GM21528 (cell line): ENCODE measurements at regions not wholly inside any gene's neighbourhood (a gene's known extent, or its start where the extent isn't known, plus 50 kb on each side); places are given as distances from the start of the nearest gene placed in this dataset.

Source experiments
- ATAC-seq: cut with Tn5 transposase; IDR thresholded peaks from one replicate; pipeline ENCODE4 v1.9.1; 2021; ENCODE audit warnings: mild to moderate bottlenecking, moderate library complexity; ENCODE audit not compliant: unreplicated experiment, low FRiP score

DNA sequence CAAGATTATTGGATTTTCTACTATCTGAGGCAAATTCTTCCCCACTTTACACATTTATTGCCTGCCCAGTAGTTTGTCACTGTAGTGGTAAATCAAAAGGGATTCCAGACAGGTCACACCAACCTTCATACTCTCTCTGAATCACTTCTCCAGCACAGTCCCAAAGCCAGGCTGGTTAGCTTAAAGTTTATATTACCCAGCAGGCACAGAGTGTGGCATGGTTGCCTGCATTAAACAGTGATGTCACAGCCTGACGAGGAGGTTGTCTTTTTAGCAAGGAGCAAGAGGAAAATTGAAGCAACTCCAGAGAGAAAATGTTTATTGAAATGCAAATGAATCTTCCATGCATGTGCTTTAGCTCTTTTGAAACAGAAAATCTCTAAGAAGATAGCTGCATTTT, 375.5 kb upstream of the CELF2 start:
- ATAC-seq, result no peak

GRCh38 chr10:10642751-10643150, 374.9 kb upstream of the CELF2 start:
- no peak for ATAC-seq

GRCh38 chr10:10644008-10644646, 373.5 kb upstream of the CELF2 start:
- no peak for ATAC-seq

- no peak for ATAC-seq
Measured at GRCh38 chr10:10644676-10645385, 372.8 kb upstream of the CELF2 start.

GRCh38 chr10:10647331-10647730, 370.3 kb upstream of the CELF2 start:
- no peak for ATAC-seq

DNA sequence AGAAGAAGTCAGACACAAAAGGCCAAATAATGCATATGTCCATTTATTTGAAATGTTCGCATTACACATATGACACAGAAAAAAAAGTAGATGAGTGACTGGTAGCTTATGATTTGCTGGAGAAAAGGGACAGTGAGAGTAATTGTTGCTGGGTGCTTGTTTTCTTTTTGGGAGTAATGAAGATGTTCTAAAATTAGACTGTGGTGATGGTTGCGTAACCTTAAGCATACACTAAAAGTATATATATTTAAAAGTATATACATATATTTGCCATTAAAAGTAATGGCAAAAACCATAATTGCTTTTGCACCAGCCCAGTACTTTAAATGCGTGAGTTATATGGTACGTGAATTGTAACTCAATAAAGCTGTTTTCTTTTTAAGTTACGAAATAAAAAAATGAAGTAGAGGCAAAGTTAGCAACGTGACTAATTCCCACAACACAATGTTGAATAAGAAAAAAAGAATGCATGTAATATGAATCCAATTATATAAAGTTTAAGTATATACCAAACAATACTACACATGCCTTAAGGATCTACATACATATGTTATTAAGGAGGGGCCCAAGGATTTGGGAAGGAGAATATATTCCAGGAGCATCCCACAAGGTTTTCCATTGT, 360.4 kb upstream of the CELF2 start:
- no peak for ATAC-seq

DNA sequence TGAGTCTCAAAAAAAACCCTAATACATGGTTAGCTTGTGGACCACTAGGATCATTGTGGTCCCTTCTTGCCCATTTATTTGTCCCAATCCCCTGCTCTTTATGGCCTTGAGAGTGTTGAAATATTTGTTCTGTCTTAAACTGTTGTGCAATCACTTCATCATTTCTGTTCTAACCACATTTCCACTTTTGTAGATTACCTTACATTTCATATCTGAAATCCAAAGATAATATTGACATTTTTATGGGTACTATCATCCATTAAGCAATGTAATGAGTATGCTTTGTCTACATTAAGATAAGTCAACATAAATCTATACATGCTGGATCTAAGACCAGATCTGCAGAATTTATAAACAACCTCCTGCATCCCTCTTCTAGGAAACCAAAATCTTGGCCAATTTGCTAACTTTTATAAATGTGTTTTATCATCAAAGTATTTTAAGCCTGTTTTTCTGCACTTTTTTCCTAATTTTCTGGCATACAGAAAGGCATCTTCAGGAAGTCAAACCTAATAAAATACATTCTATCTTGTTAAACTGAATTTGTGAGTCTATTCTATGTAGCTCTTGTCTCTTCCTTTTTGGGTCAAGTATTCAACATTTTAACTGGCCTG, 359.4 kb upstream of the CELF2 start:
- ATAC-seq, result no peak

DNA sequence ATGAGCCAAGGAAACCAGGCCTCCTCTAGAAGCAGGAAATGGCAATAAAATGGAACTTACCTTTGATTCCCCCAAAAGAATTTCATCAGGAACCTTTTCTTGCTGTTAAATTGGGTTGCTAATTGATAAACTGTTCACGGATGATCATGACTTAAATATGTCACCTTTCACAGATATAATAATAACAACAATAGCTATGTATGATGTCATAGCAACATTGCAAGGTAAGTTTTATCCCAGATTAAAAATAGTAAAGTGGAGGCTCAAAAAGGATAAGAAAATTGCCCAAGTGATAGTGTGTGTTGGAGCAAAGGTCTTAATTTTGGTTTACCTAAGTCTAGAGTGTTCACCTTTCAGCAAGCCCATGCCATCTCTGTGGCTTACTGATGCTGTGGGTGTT, 357.6 kb upstream of the CELF2 start:
- no peak for ATAC-seq

GRCh38 chr10:10661176-10661575, 356.5 kb upstream of the CELF2 start:
- no peak for ATAC-seq

DNA sequence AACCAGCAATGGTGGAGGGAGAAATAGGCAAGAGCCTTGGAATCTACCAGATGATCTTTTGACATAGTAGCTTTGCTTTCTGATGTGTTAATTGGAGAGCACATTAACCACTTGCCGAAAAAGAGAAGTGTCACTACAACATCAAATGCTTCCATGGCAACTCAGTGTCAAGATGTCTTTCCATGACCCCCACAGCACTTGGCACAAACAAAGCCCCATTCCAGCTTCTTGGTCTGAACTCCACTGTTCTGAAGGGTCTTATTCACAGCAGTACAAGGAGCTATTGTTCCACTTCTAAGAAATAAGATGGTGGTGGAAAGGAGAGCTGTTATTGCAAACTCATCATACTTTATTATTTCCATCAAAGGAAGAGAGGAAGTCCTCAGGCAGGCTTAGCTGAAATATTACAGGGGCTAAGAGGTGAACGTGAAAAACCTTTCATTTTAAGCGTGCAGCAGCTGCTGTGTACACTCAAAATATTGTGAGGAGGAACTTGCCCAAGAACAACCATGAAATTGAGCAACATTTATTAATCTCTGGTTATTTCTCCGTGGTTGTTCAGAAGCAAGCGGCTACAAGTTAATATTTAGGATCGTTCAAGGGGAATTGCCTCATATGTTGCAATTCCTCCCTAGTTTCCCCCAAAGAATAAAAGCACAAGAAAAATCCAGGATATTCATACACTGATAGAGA, 354.8 kb upstream of the CELF2 start:
- no peak for ATAC-seq

DNA sequence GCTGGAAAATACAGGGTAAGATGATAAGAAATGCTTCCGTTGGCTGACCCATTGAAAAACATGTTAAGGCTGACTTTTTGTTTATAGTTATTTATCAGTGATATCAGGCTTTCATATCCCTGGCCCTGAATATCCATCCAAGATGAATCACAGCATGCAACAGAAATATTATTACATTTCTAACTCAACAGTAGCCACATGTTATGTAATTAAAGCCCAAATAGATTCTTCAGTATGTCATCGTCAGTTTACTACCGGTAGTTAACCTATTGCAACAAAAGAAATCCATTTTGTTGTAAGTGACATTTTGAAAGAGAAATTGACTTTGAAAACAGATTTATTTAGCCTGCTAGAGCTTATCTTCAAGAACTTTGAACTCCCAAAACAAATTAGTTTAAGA, 354.1 kb upstream of the CELF2 start:
- no peak for ATAC-seq

DNA sequence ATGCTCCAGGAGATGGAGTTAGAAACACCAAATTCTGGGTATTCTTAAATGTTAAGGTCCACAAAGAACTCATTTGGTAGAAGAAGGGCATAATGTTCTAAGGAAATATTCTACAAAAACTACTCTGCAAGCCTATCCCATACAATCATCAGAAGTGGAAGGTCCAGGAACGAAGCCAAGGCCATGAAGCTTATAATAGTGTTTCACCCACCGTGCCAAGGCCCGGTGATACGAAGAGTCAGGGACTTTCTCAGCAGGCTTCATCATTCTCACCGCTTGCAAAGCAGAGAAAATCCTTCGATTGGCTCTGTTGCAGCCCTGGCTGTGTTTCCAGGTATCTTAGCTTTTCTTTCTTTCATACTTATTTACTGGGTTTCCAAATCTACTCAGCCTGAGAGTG, 351.9 kb upstream of the CELF2 start:
- ATAC-seq, result no peak

- no peak for ATAC-seq
Measured at GRCh38 chr10:10667466-10667865, 350.2 kb upstream of the CELF2 start.

- no peak for ATAC-seq
Measured at GRCh38 chr10:10676972-10677371, 340.7 kb upstream of the CELF2 start.

DNA sequence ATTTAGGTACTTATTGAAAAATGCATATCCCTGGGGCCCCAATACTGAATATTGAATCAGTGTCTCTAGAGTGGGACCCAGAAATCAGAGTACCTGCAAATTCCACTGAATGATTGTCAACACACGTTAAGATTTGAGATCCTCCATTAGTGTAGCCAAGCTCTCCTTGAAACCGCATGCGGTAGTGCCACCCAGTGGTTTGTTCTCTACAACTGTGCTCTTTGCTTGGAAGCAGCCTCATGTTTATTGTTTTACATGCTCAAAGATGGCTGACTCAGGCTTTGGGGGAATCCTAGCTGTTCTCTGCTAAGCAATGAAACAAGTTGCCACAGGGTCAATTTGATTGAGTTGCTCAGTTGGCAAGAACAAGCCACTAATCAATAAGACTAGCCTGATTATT, 340.2 kb upstream of the CELF2 start:
- peak; percentile 72 for ATAC-seq

DNA sequence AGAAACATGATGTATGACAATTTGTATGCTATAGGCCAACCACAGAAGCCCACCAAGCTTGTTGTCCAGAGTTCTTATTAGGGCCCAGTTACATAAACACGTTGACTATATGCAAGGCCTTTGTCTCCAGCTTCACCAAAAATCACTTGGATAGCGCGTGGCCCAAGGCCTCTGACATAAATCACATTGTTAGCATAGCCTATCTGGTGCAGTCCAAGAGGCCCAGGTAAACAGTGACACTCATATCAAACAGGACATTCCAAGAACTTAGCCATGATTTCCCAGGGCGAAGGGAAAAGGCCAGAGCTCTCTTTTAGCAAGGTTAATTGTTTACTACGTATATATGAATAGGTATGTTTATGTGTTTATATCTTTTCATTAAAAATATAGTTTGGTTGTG, 337.2 kb upstream of the CELF2 start:
- no peak for ATAC-seq

GRCh38 chr10:10684972-10685371, 332.7 kb upstream of the CELF2 start:
- no peak for ATAC-seq

- ATAC-seq, result peak; percentile 71
Measured at GRCh38 chr10:10685566-10685965, 332.1 kb upstream of the CELF2 start.

GRCh38 chr10:10687751-10688150, 329.9 kb upstream of the CELF2 start:
- no peak for ATAC-seq

- no peak for ATAC-seq
Measured at GRCh38 chr10:10699427-10699826, 318.2 kb upstream of the CELF2 start.

GRCh38 chr10:10701084-10701611, 316.5 kb upstream of the CELF2 start:
- no peak for ATAC-seq
